ENCODE measurements at regions not wholly inside any gene's neighbourhood (a gene's known extent, or its start where the extent isn't known, plus 50 kb on each side); places are given as distances from the start of the nearest gene placed in this dataset.

- TF ChIP-seq CTCF (IDR thresholded peaks at IDR 0.05; ENCODE audit: low read depth, low read length) (no peak), POLR2A (IDR thresholded peaks at IDR 0.05; ENCODE audit: extremely low read depth, insufficient read length) (no peak)
These were observed 222.8 kb downstream of the TTLL7 start for GRCh38 chr1:83775977-83776603.

Data from NB4 (cell line).